ENCODE measurements at regions not wholly inside any gene's neighbourhood (a gene's known extent, or its start where the extent isn't known, plus 50 kb on each side); places are given as distances from the start of the nearest gene placed in this dataset.

DNA sequence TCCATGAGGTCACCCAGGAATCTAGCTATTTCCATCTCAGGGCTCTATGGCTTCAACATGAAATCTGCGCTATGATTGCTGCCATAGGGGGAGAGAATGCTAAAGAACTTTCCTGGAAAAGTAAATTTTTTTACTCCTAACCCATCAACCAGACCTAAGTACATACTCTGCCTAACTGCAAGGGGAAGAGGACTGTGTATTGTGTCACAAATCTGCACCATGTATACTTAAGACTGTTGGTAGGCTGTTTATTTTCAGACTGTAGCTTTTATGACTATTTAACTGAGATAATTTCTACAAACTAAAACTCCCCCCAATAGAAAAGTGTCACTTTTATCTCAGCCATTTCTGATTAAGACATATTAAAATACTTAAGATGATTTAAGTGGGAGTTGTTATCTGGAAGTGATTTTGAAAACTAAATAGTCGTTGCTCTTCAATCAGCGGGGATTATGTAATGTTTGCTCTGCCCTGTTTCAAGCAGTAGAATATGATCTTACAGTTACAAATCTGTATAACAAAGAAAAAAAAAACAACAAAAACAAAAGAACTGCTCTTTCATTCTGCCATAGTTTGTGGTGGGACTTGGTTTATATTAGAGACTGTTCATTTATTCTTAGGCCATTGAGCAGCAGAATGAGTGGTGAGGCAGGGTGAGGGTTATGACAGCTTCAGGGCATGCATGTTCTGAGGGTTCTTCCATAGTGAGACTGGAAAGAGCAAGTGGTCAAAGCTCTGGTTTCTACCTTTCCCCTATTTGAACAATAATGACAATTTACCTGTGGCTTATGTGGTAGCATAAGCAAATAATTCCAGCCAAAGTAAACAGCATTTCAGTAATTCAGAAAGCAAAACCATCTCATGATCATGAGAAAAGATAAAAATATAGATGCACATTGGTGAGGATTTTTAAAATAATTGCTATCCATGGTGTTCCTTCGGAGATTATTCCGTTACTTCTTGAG is 126.3 kb upstream of the CEP162 start (continued):
- no peak for TF ChIP-seq GLIS1 (tag by site-specific recombination; IDR thresholded peaks at IDR 0.05)
- TF ChIP-seq ZNF521 (tag by site-specific recombination; IDR thresholded peaks at IDR 0.05) = no peak
- no peak for TF ChIP-seq ZNF776 (tag by site-specific recombination; IDR thresholded peaks at IDR 0.05; ENCODE audit: borderline replicate concordance)
- TF ChIP-seq, protein P1, sequence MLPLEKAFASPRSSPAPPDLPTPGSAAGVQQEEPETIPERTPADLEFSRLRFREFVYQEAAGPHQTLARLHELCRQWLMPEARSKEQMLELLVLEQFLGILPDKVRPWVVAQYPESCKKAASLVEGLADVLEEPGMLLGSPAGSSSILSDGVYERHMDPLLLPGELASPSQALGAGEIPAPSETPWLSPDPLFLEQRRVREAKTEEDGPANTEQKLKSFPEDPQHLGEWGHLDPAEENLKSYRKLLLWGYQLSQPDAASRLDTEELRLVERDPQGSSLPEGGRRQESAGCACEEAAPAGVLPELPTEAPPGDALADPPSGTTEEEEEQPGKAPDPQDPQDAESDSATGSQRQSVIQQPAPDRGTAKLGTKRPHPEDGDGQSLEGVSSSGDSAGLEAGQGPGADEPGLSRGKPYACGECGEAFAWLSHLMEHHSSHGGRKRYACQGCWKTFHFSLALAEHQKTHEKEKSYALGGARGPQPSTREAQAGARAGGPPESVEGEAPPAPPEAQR (tag by site-specific recombination; IDR thresholded peaks at IDR 0.05) = no peak
- TF ChIP-seq ZNF473 (tag by site-specific recombination; IDR thresholded peaks at IDR 0.05) = no peak
- TF ChIP-seq, protein P2, sequence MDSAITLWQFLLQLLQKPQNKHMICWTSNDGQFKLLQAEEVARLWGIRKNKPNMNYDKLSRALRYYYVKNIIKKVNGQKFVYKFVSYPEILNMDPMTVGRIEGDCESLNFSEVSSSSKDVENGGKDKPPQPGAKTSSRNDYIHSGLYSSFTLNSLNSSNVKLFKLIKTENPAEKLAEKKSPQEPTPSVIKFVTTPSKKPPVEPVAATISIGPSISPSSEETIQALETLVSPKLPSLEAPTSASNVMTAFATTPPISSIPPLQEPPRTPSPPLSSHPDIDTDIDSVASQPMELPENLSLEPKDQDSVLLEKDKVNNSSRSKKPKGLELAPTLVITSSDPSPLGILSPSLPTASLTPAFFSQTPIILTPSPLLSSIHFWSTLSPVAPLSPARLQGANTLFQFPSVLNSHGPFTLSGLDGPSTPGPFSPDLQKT (IDR thresholded peaks at IDR 0.05; ENCODE audit: borderline replicate concordance, low read depth, low read length) = no peak
- TF ChIP-seq SETDB1 (IDR thresholded peaks at IDR 0.05; ENCODE audit: insufficient read length, low read length) = no peak
- no peak for TF ChIP-seq ZFP37 (tag by site-specific recombination; IDR thresholded peaks at IDR 0.05)
- TF ChIP-seq ZNF629 (tag by site-specific recombination; IDR thresholded peaks at IDR 0.05) = peak; percentile 52
- no peak for TF ChIP-seq REPIN1 (tag by site-specific recombination; IDR thresholded peaks at IDR 0.05; ENCODE audit: low read depth)
- no peak for TF ChIP-seq ZNF335 (tag by site-specific recombination; conservative IDR thresholded peaks at IDR 0.05)
- TF ChIP-seq ZNF423 (tag by site-specific recombination; IDR thresholded peaks at IDR 0.05) = no peak
- TF ChIP-seq ZBTB20 (tag by site-specific recombination; IDR thresholded peaks at IDR 0.05) = peak; percentile 32; the same call in 1 of the 2 replicates
- TF ChIP-seq, protein P3, sequence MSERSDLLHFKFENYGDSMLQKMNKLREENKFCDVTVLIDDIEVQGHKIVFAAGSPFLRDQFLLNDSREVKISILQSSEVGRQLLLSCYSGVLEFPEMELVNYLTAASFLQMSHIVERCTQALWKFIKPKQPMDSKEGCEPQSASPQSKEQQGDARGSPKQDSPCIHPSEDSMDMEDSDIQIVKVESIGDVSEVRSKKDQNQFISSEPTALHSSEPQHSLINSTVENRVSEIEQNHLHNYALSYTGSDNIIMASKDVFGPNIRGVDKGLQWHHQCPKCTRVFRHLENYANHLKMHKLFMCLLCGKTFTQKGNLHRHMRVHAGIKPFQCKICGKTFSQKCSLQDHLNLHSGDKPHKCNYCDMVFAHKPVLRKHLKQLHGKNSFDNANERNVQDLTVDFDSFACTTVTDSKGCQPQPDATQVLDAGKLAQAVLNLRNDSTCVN (tag by site-specific recombination; optimal IDR thresholded peaks at IDR 0.05) = no peak
- no peak for TF ChIP-seq ZNF660 (tag by site-specific recombination; IDR thresholded peaks at IDR 0.05)
- no peak for TF ChIP-seq ZNF837 (tag by site-specific recombination; IDR thresholded peaks at IDR 0.05)
- TF ChIP-seq YY1 (tag by site-specific recombination; IDR thresholded peaks at IDR 0.05) = no peak
- no peak for TF ChIP-seq ZNF701 (tag by site-specific recombination; IDR thresholded peaks at IDR 0.05)
- no peak for TF ChIP-seq GLI4 (tag by site-specific recombination; IDR thresholded peaks at IDR 0.05)
- TF ChIP-seq ZNF354C (tag by site-specific recombination; IDR thresholded peaks at IDR 0.05; ENCODE audit: borderline replicate concordance, low read depth) = no peak
- TF ChIP-seq ZNF132 (tag by site-specific recombination; IDR thresholded peaks at IDR 0.05; ENCODE audit: borderline replicate concordance) = no peak
- no peak for TF ChIP-seq ZNF184 (tag by site-specific recombination; IDR thresholded peaks at IDR 0.05)
- no peak for TF ChIP-seq ZNF157 (tag by site-specific recombination; IDR thresholded peaks at IDR 0.05)
- no peak for TF ChIP-seq ZNF292 (tag by site-specific recombination; IDR thresholded peaks at IDR 0.05; ENCODE audit: borderline replicate concordance, low read depth)
- TF ChIP-seq ZNF600 (tag by site-specific recombination; IDR thresholded peaks at IDR 0.05) = no peak
- no peak for TF ChIP-seq ZNF777 (tag by site-specific recombination; IDR thresholded peaks at IDR 0.05; ENCODE audit: borderline replicate concordance)
- no peak for TF ChIP-seq ZNF48 (tag by site-specific recombination; IDR thresholded peaks at IDR 0.05)
- no peak for TF ChIP-seq ZNF791 (tag by site-specific recombination; IDR thresholded peaks at IDR 0.05)
- TF ChIP-seq ZNF280C (tag by site-specific recombination; IDR thresholded peaks at IDR 0.05) = no peak
- peak; percentile 99 for TF ChIP-seq FEZF1 (tag by site-specific recombination; IDR thresholded peaks at IDR 0.05)

Data from HEK293 (cell line).